HEK293 (cell line): ENCODE measurements at regions not wholly inside any gene's neighbourhood (a gene's known extent, or its start where the extent isn't known, plus 50 kb on each side); places are given as distances from the start of the nearest gene placed in this dataset.

ENCODE experiments used
- CTCF ChIA-PET: fragments of 350-600 bp; formaldehyde crosslinking; extraction: SDS; loops from one replicate; lab custom pipeline; 2021; ENCODE audit warnings: antibody characterized with exemption; lab: Yijun Ruan, JAX
- POLR2A ChIA-PET: fragments of 300-600 bp; formaldehyde crosslinking; extraction: SDS; loops from one replicate; lab custom pipeline; 2020; ENCODE audit warnings: antibody characterized with exemption, inconsistent platforms; lab: Yijun Ruan, JAX
- H3K27ac ChIP-seq: fragments of 200-500 bp; sonication (Bioruptor generic); 2 replicates; pipeline ENCODE4 v1.5.1; 2014; ENCODE audit warnings: low read depth, low read length, control low read depth, inconsistent platforms; ENCODE audit errors: extremely low read depth
- H3K36me3 ChIP-seq, 2 experiments: fragments of 200-500 bp in 1 of 2; sonication (Bioruptor generic) in 1 of 2; 1 replicate in 1 of 2; 2 replicates in 1 of 2; pipeline ENCODE4 v1.5.1; 2014 to 2017; ENCODE audit warnings: inconsistent platforms in 2 of 2, low read length in 2 of 2; ENCODE audit not compliant: control insufficient read depth in 2 of 2, insufficient read depth in 1 of 2
- H3K4me1 ChIP-seq: fragments of 200-500 bp; sonication (Bioruptor generic); 2 replicates; pipeline ENCODE4 v1.5.1; 2014; ENCODE audit warnings: mild to moderate bottlenecking, low read length, inconsistent platforms; ENCODE audit not compliant: control insufficient read depth, insufficient read depth
- H3K4me3 ChIP-seq: 2 replicates; pipeline ENCODE4 v1.5.1; 2011; ENCODE audit warnings: low read depth, mild to moderate bottlenecking, control low read depth, low read length, moderate library complexity
- H3K9me3 ChIP-seq: fragments of 200-500 bp; sonication (Bioruptor generic); 2 replicates; pipeline ENCODE4 v1.5.1; 2014; ENCODE audit warnings: low read depth, low read length, inconsistent platforms; ENCODE audit not compliant: control insufficient read depth, insufficient read depth
- ATF2 ChIP-seq: fragments of 450-650 bp; formaldehyde crosslinking; IDR thresholded peaks from 2 replicates; pipeline ENCODE4 v1.5.1; 2016; ENCODE audit warnings: missing biosample characterization, missing genetic modification characterization, low read depth
- BCL6B ChIP-seq: fragments of 450-650 bp; formaldehyde crosslinking; IDR thresholded peaks from 2 replicates; pipeline ENCODE4 v1.5.1; 2017; ENCODE audit warnings: missing biosample characterization, missing genetic modification characterization
- GLI2 ChIP-seq: fragments of 450-650 bp; formaldehyde crosslinking; IDR thresholded peaks from 2 replicates; pipeline ENCODE4; 2017; ENCODE audit warnings: missing biosample characterization, missing genetic modification characterization, low read depth, borderline replicate concordance
- MYNN ChIP-seq: fragments of 450-650 bp; formaldehyde crosslinking; IDR thresholded peaks from 2 replicates; pipeline ENCODE4 v1.5.1; 2016; ENCODE audit warnings: missing biosample characterization, missing genetic modification characterization, borderline replicate concordance
- RBAK ChIP-seq: fragments of 450-650 bp; formaldehyde crosslinking; IDR thresholded peaks from 2 replicates; pipeline ENCODE4 v1.5.1; 2016; ENCODE audit warnings: missing biosample characterization, missing genetic modification characterization
- SP2 ChIP-seq: fragments of 450-650 bp; formaldehyde crosslinking; IDR thresholded peaks from 2 replicates; pipeline ENCODE4 v1.5.1; 2016; ENCODE audit warnings: missing biosample characterization, missing genetic modification characterization
- SP3 ChIP-seq: fragments of 450-650 bp; formaldehyde crosslinking; IDR thresholded peaks from 2 replicates; pipeline ENCODE4 v1.5.1; 2016; ENCODE audit warnings: missing biosample characterization, missing genetic modification characterization
- SP7 ChIP-seq: fragments of 450-650 bp; formaldehyde crosslinking; IDR thresholded peaks from 2 replicates; pipeline ENCODE4 v1.5.1; 2016; ENCODE audit warnings: missing biosample characterization, missing genetic modification characterization
- TSHZ1 ChIP-seq: fragments of 450-650 bp; formaldehyde crosslinking; IDR thresholded peaks from 2 replicates; pipeline ENCODE4 v1.5.1; 2016; ENCODE audit warnings: missing biosample characterization, missing genetic modification characterization, borderline replicate concordance
- ZBTB1 ChIP-seq: fragments of 450-650 bp; formaldehyde crosslinking; IDR thresholded peaks from 2 replicates; pipeline ENCODE4 v1.5.1; 2016; ENCODE audit warnings: missing biosample characterization, missing genetic modification characterization
- ZNF184 ChIP-seq: fragments of 450-650 bp; IDR thresholded peaks from 2 replicates; pipeline ENCODE4 v1.5.1; 2018; ENCODE audit warnings: missing biosample characterization, mild to moderate bottlenecking, missing genetic modification characterization
- ZNF366 ChIP-seq: fragments of 450-650 bp; formaldehyde crosslinking; conservative IDR thresholded peaks from 2 replicates; pipeline ENCODE4 v1.5.1; 2016; ENCODE audit warnings: missing biosample characterization, missing genetic modification characterization
- ZNF555 ChIP-seq: fragments of 450-650 bp; formaldehyde crosslinking; conservative IDR thresholded peaks from 2 replicates; pipeline ENCODE4 v1.5.1; 2017; ENCODE audit warnings: missing biosample characterization, mild to moderate bottlenecking, missing genetic modification characterization, inconsistent platforms
- ZNF571 ChIP-seq: fragments of 450-650 bp; formaldehyde crosslinking; IDR thresholded peaks from 2 replicates; pipeline ENCODE4 v1.5.0; 2017; ENCODE audit warnings: missing biosample characterization, missing genetic modification characterization
- ZNF654 ChIP-seq: fragments of 450-650 bp; formaldehyde crosslinking; IDR thresholded peaks from 2 replicates; pipeline ENCODE4 v1.5.1; 2016; ENCODE audit warnings: low read depth, missing biosample characterization, missing genetic modification characterization
- ZNF792 ChIP-seq: fragments of 450-650 bp; formaldehyde crosslinking; IDR thresholded peaks from 2 replicates; pipeline ENCODE4 v1.5.1; 2016; ENCODE audit warnings: missing biosample characterization, missing genetic modification characterization
- ZSCAN5A ChIP-seq: fragments of 450-650 bp; formaldehyde crosslinking; IDR thresholded peaks from 2 replicates; pipeline ENCODE4 v1.5.1; 2016; ENCODE audit warnings: missing biosample characterization, missing genetic modification characterization

GRCh38 chr7:17530741-17531421 is 232.4 kb downstream of the AHR start:
- H3K9me3 ChIP-seq, result no peaks in the 10 kb centered on the region
- CTCF ChIA-PET, result interaction anchor here (0.6 to 0.9 kb wide), 4 partner anchors 324 to 550 kb away, joined by 3 to 4 read pairs (median 4); no protein-coding TSS in a partner anchor
- TF ChIP-seq ZNF654 (tag by site-specific recombination), result peak; percentile 39
- no peak for TF ChIP-seq SP7 (tag by site-specific recombination)
- TF ChIP-seq, all 188 proteins: peak for 1
- no peak overlapping the region for H3K4me3 ChIP-seq
- no peaks in the 10 kb centered on the region for H3K4me1 ChIP-seq
- H3K27ac ChIP-seq, result no peak overlapping the region
- POLR2A ChIA-PET, result no interaction called here
- no peaks in the 10 kb centered on the region for H3K36me3 ChIP-seq

- H3K9me3 ChIP-seq, result no peaks in the 10 kb centered on the region
- no peaks in the 10 kb centered on the region for H3K36me3 ChIP-seq
- H3K27ac ChIP-seq, result no peak overlapping the region
- TF ChIP-seq ZNF555 (tag by site-specific recombination) (no peak), GLI2 (tag by site-specific recombination) (no peak), ZNF792 (tag by site-specific recombination) (no peak), ATF2 (tag by site-specific recombination) (no peak), SP2 (no peak), ZBTB1 (tag by site-specific recombination) (no peak), RBAK (tag by site-specific recombination) (no peak)
- TF ChIP-seq, all 188 proteins: peak for 0
- CTCF ChIA-PET, result no interaction called here
- Histone ChIP-seq H3K4me3 (no peak overlapping the region), H3K4me1 (no peaks in the 10 kb centered on the region)
- POLR2A ChIA-PET, result no interaction called here
Measured at GRCh38 chr7:17532861-17533404, 234.5 kb downstream of the AHR start.

- Histone ChIP-seq H3K9me3 (no peaks in the 10 kb centered on the region), H3K4me1 (no peaks in the 10 kb centered on the region), H3K27ac (no peak overlapping the region), H3K4me3 (no peak overlapping the region), H3K36me3 (no peaks in the 10 kb centered on the region)
- CTCF ChIA-PET, result no interaction called here
- POLR2A ChIA-PET, result no interaction called here
- peak; percentile 70; the same call in 1 of the 2 replicates for TF ChIP-seq BCL6B
- TF ChIP-seq ZNF184 (tag by site-specific recombination), result no peak
- TF ChIP-seq ZNF366 (tag by site-specific recombination), result 0 out of 2 replicates have a peak, but pooled peaks have one; percentile 60
Measured at GRCh38 chr7:17534348-17534747, 235.9 kb downstream of the AHR start.

- ChIA-PET POLR2A (no interaction called here), CTCF (no interaction called here)
- Histone ChIP-seq H3K36me3 (no peaks in the 10 kb centered on the region), H3K4me3 (no peak overlapping the region), H3K4me1 (no peaks in the 10 kb centered on the region), H3K9me3 (no peaks in the 10 kb centered on the region), H3K27ac (no peak overlapping the region)
- TF ChIP-seq TSHZ1, result no peak
- no peak for TF ChIP-seq SP3 (tag by site-specific recombination)
- TF ChIP-seq ZSCAN5A (tag by site-specific recombination), result no peak
- no peak for TF ChIP-seq ZNF571 (tag by site-specific recombination)
- TF ChIP-seq MYNN (tag by site-specific recombination), result no peak
- TF ChIP-seq ZNF366 (tag by site-specific recombination), result peak; percentile 54
- TF ChIP-seq ATF2 (tag by site-specific recombination), result peak; percentile 73
Measured at GRCh38 chr7:17535776-17536175, 237.3 kb downstream of the AHR start.
